ENCODE measurements at regions not wholly inside any gene's neighbourhood (a gene's known extent, or its start where the extent isn't known, plus 50 kb on each side); places are given as distances from the start of the nearest gene placed in this dataset.
A peak's percentile ranks its signal among the peaks of the same experiment; 100 is the strongest.

- Histone ChIP-seq H2BK20ac (ENCODE audit: low read depth, low read length) (no peak overlapping the region), H4K8ac (ENCODE audit: low read depth in 2 of 2, low read length in 2 of 2) (no peak overlapping the region), H2AK9ac (replicated peaks; ENCODE audit: low read depth, low read length, poor library complexity) (peak overlapping the region; percentile 68), H3K36me3 (ENCODE audit: control insufficient read depth, insufficient read depth, low read length) (peaks cover 27% of the 10 kb centered on the region), H3K27me3 (ENCODE audit: control insufficient read depth, insufficient read depth, low read length) (no peaks in the 10 kb centered on the region), H3K56ac (ENCODE audit: extremely low read depth, insufficient read depth, low read length) (no peak overlapping the region), H2BK120ac (ENCODE audit: low read depth, low read length) (peak overlapping the region; percentile 13; the same call in 1 of the 2 replicates), H3K4me1 (ENCODE audit: control insufficient read depth, insufficient read depth, low read length) (peaks cover 8% of the 10 kb centered on the region), H2AK5ac (ENCODE audit: low read depth, low read length) (peak overlapping the region; percentile 81), H4K20me1 (ENCODE audit: insufficient read depth, low read length) (peaks cover 42% of the 10 kb centered on the region), H2AFZ (replicated peaks; ENCODE audit: low read length, poor library complexity) (no peak overlapping the region), H3K79me1 (ENCODE audit: low read depth in 1 of 2, low read length in 2 of 2) (peaks cover 54 to 85% of the 10 kb centered on the region in 2 experiments), H3K4me3 (ENCODE audit: insufficient read depth, low read depth, low read length) (no peak overlapping the region), H4K5ac (ENCODE audit: low read depth, low read length) (no peak overlapping the region), H4K91ac (ENCODE audit: insufficient read depth, low read depth, low read length) (no peak overlapping the region), H3K4ac (ENCODE audit: low read depth, low read length) (no peak overlapping the region), H3K9me3 (ENCODE audit: control insufficient read depth, insufficient read depth, low read length) (peaks cover 9% of the 10 kb centered on the region), H3K4me2 (ENCODE audit: low read depth, low read length) (no peak overlapping the region), H3K9me1 (ENCODE audit: insufficient read depth, low read length) (peaks cover 23% of the 10 kb centered on the region), H3K23ac (ENCODE audit: low read depth, low read length) (no peak overlapping the region), H3K27ac (ENCODE audit: insufficient read depth, low read length) (no peak overlapping the region), H2BK15ac (ENCODE audit: low read depth, low read length) (no peak overlapping the region; the same call in 2 of the 3 replicates), H3K18ac (ENCODE audit: low read depth, low read length) (no peak overlapping the region), H3K14ac (replicated peaks; ENCODE audit: low read depth, low read length) (no peak overlapping the region), H2BK5ac (ENCODE audit: low read depth, low read length, poor library complexity, severe bottlenecking) (no peak overlapping the region), H3K9ac (ENCODE audit: low read depth, low read length) (no peak overlapping the region)
- BruUV-seq (replicated peaks), result no TSS peak
- no peak for ATAC-seq (ENCODE audit: low read depth)
- intact Hi-C loops (cut with micrococcal nuclease), result no loop called here
- POLR2A ChIA-PET (ENCODE audit: unreplicated experiment), result no interaction called here
- in situ Hi-C loops (cut with MboI; ENCODE audit: low sequenced_read_pairs), result no loop called here
- dilution Hi-C loops (cut with HindIII; ENCODE audit: low sequenced_read_pairs, unreplicated experiment), result no loop called here
- WGBS, 2 experiments (ENCODE audit: extremely low coverage in 2 of 2, insufficient read length in 1 of 2), result 99% methylated on average over 10 of the region's 22 CpGs; no CpG with 5 or more reads in 1 of the 2 experiments
- CTCF ChIA-PET, result no interaction called here
- TF ChIP-seq USF2 (IDR thresholded peaks at IDR 0.05; ENCODE audit: low read depth, low read length), result no peak
- TF ChIP-seq FOS (IDR thresholded peaks at IDR 0.05; ENCODE audit: low read depth, low read length), result no peak
- TF ChIP-seq RCOR1 (IDR thresholded peaks at IDR 0.05; ENCODE audit: insufficient replicate concordance, low read length), result no peak
- TF ChIP-seq MAZ (IDR thresholded peaks at IDR 0.05; ENCODE audit: borderline replicate concordance, low read depth, low read length), result no peak
- no peak for TF ChIP-seq MAFK (IDR thresholded peaks at IDR 0.05; ENCODE audit: low read depth, low read length)
- TF ChIP-seq CHD1 (IDR thresholded peaks at IDR 0.05; ENCODE audit: low read depth, low read length), result no peak
- no peak for TF ChIP-seq POLR2A (IDR thresholded peaks at IDR 0.05; ENCODE audit: low read depth, low read length)
- TF ChIP-seq RFX5 (IDR thresholded peaks at IDR 0.05; ENCODE audit: low read depth, low read length), result no peak
- TF ChIP-seq NFE2L2 (IDR thresholded peaks at IDR 0.05; ENCODE audit: low read depth, low read length), result no peak
- TF ChIP-seq MXI1 (IDR thresholded peaks at IDR 0.05; ENCODE audit: borderline replicate concordance, low read depth, low read length), result no peak
- TF ChIP-seq ELK1 (IDR thresholded peaks at IDR 0.05; ENCODE audit: borderline replicate concordance, low read depth, low read length), result no peak
- TF ChIP-seq BHLHE40 (IDR thresholded peaks at IDR 0.05; ENCODE audit: low read depth, low read length), result no peak
- TF ChIP-seq SMC3 (IDR thresholded peaks at IDR 0.05; ENCODE audit: low read depth, low read length), result no peak
- TF ChIP-seq CTCF (conservative IDR thresholded peaks at IDR 0.05; ENCODE audit: low read depth, low read length), result no peak
- no peak for TF ChIP-seq CEBPB (IDR thresholded peaks at IDR 0.05; ENCODE audit: low read depth, low read length)
- TF ChIP-seq RAD21 (IDR thresholded peaks at IDR 0.05; ENCODE audit: low read length), result no peak
- DNase-seq, result no peak
Measured at GRCh38 chr16:85185303-85186100, 73.2 kb upstream of the CIBAR2 start.

Data from IMR-90 (cell line).